Epithelial cell of esophagus (primary cell): ENCODE measurements at regions not wholly inside any gene's neighbourhood (a gene's known extent, or its start where the extent isn't known, plus 50 kb on each side); places are given as distances from the start of the nearest gene placed in this dataset.
"Not testable (repeated sequence)": the region's sequence is repeated elsewhere in the genome, so short reads cannot be mapped to it uniquely, and the experiment has no call there.

ENCODE experiments used
- DNase-seq: peaks from one replicate; pipeline ENCODE4 v3.0.0; 2010; ENCODE audit warnings: low read depth
- H3K4me3 ChIP-seq: 2 replicates; pipeline ENCODE4 v1.5.1; 2011; ENCODE audit warnings: mild to moderate bottlenecking, low read length, control low read depth
- TF ChIP-seq, protein P1 (sequence below): IDR thresholded peaks from 2 replicates; pipeline ENCODE4 v1.5.1; 2011; ENCODE audit warnings: low read depth, mild to moderate bottlenecking, low read length, control low read depth, inconsistent platforms; ENCODE audit not compliant: insufficient read depth; ENCODE audit errors: missing control alignments

DNA sequence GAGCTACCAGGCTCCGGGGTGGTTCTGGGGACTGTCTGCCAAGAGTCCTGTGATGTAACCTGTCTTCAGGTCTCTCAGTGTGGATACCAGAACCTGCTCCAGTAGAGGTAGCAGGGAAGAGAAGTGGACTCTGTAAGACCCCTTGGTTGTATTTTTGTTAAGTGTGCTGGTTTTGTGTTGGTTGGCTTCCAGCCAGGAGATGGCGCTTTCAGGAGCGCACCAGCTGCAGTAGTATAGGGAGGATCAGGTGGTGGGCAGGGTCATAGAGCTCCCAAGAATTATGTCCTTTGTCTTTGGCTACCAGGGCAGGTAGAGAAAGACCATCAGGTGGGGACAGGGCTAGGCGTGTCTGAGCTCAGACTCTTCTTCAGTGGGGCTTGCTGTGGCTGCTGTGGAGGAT lies 1147.2 kb upstream of the ADGRL4 start:
- TF ChIP-seq, protein P1, sequence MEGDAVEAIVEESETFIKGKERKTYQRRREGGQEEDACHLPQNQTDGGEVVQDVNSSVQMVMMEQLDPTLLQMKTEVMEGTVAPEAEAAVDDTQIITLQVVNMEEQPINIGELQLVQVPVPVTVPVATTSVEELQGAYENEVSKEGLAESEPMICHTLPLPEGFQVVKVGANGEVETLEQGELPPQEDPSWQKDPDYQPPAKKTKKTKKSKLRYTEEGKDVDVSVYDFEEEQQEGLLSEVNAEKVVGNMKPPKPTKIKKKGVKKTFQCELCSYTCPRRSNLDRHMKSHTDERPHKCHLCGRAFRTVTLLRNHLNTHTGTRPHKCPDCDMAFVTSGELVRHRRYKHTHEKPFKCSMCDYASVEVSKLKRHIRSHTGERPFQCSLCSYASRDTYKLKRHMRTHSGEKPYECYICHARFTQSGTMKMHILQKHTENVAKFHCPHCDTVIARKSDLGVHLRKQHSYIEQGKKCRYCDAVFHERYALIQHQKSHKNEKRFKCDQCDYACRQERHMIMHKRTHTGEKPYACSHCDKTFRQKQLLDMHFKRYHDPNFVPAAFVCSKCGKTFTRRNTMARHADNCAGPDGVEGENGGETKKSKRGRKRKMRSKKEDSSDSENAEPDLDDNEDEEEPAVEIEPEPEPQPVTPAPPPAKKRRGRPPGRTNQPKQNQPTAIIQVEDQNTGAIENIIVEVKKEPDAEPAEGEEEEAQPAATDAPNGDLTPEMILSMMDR = no peak
- H3K4me3 ChIP-seq = no peak overlapping the region
- DNase-seq = no peak

DNA sequence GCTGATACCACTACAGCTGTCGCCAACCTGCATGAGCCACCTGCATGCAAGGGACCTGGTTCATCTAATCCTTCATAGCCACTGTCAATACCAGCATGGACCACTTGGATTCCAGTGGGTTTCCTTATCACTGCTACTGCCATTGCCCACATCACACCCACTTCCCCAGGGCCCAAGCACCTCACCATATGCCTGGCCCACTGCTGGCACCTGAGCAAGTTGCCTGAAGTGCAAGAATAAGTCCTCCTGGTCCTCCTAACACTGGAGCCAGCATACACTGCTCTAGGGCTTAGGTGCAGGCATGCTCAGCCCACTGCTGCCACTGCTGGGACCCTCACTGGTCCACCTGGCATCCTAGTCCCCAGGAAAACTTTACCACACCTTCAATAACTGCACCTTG lies 1136.8 kb upstream of the ADGRL4 start:
- DNase-seq = no peak
- TF ChIP-seq, protein P1 = no peak
- no peak overlapping the region for H3K4me3 ChIP-seq

DNA sequence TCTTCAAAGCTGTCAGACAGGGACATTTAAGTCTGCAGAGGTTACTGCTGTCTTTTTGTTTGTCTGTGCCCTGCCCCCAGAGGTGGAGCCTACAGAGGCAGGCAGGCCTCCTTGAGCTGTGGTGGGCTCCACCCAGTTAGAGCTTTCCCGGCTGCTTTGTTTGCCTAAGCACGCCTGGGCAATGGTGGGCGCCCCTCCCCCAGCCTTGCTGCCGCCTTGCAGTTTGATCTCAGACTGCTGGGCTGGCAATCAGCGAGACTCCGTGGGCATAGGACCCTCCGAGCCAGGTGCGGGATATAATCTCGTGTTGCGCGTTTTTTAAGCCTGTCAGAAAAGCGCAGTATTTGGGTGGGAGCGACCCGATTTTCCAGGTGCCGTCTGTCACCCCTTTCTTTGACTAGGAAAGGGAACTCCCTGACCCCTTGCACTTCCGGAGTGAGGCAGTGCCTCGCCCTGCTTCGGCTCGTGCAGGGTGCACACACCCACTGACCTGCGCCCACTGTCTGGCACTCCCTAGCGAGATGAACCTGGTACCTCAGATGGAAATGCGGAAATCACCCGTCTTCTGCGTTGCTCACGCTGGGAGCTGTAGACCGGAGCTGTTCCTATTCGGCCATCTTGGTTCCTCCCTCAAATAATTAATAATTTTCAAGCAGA lies 1131.5 kb upstream of the ADGRL4 start:
- DNase-seq, H3K4me3 ChIP-seq: not testable (repeated sequence)

DNA sequence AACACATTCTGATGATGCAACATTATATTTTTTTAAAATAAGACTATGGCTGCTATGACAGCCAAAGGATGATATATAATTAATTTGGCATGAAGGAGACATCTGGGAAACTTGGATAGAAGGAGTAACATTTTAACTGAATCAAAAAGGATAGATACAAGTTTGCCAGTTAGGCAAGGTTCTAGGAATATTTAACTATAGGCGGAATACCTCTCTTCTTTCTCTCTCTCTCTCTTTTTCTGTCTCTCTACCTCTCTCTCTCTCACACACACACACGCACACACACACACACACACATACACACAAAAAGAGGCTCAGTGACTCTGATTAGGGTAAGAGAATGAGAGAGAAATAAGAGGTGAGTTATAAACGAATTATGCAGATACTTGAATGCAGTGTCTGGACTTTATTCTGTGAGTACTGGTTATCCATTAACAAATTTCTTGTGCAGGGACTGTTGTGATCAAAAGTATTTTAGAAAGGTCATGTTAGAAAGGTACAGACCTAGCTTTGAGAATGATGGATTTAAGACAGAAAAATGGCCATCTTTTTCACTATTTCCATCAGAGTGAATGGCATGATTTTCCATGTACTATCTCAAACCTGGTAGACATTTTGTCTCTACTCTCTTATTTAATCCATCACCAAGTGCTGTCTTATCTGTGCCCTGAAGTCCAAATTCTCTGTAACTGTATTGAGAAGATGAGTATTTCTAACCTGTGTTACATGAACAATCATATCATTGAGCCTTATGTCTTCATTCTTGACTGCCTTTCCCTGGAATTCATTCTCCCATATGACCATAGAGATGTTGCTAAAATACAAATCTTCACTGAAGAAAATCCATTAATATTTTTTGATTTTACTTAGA lies 1106.9 kb upstream of the ADGRL4 start:
- TF ChIP-seq, protein P1 = no peak
- DNase-seq = no peak

DNA sequence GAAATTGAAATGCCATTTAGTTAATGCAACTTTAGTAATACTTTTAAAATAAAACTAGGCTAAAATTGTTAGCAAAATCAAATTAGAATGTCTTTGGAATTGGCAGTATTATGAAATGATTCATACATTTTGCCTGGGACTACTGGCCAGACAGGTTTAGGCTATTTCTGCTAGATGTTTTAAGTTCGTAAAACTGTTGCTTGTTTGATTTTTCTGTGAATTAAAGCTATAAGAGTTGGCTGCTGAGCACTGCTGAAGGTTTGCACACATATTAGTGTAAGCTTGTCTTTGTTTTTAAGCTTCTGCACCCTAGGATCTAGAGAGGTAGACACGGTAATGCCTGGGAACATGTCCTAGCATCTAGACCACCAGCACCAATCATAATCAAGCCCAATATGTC lies 1094.6 kb upstream of the ADGRL4 start:
- peak; percentile 9 for DNase-seq
- no peak overlapping the region for H3K4me3 ChIP-seq
- TF ChIP-seq, protein P1 = no peak

More for the DNA sequence above, 1106.9 kb upstream of the ADGRL4 start:
- no peak overlapping the region for H3K4me3 ChIP-seq

DNA sequence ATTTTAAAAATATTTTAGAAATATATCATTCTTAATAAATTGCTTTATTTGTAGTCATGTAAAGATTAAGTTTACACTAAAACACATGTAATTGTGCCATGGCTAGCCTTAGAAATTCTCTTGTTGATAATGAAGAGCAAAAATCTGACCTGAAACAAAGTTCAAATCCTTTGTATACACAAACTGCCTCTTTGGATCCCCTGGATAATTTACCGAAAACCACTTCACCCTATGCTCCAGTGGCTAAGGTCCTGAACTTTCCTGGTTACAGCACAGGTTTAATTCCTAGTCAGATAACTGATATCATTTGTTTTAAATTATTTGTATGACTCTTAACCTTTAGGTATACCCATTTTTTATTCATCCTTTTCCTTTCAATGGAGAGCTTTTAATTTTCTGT lies 1093.2 kb upstream of the ADGRL4 start:
- DNase-seq = no peak
- TF ChIP-seq, protein P1 = no peak
- no peak overlapping the region for H3K4me3 ChIP-seq

DNA sequence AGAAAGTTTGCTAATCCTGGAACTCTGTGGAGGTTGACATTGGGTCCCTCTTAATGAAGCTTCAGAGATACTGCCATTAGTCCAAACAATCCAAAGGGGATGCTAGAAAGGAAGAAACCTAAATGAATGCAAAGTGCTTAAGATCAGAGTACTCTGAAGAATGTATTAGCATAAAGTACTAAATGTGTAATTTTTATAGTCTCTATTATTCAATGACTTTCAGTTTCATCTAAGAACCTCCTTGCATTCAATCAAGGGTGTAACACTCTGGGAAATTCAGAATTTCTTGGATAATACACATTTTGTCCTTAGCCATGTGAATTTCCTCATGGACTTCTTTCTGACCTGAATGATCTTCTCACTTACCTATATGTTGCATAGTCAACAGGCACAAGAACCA lies 1078.5 kb upstream of the ADGRL4 start:
- TF ChIP-seq, protein P1 = no peak
- no peak overlapping the region for H3K4me3 ChIP-seq
- no peak for DNase-seq
